ENCODE measurements at regions not wholly inside any gene's neighbourhood (a gene's known extent, or its start where the extent isn't known, plus 50 kb on each side); places are given as distances from the start of the nearest gene placed in this dataset.

DNA sequence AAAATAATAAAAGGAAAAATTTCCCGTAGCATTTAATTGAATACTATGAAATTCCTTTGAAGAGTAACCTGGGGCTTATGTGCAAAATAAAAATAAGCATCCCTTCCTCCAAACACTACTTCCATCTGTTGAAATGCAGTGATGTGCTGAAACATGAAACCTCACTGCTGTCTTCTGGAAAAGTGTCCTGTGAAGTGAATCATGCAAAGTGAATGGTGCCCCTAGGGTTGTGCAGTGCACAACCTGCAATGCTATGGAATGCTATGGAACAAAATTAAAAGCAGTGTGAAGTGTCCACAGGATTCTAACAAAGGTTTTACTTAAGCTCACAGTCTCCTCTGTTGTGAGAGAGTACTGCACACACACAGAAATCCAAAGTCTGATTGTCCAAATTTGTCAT is 480.9 kb downstream of the ETV1 start:
- TF ChIP-seq PML (IDR thresholded peaks at IDR 0.05; ENCODE audit: low read length) (no peak), SKIL (IDR thresholded peaks at IDR 0.05; ENCODE audit: low read depth, poor library complexity, severe bottlenecking) (no peak), PAX8 (IDR thresholded peaks at IDR 0.05) (no peak), EP300 (IDR thresholded peaks at IDR 0.05; ENCODE audit: borderline replicate concordance in 1 of 2, control insufficient read depth in 1 of 2, low read depth in 2 of 2, low read length in 2 of 2) (no peak), FOXM1 (IDR thresholded peaks at IDR 0.05; ENCODE audit: low read depth, low read length) (no peak), POLR2AphosphoS5 (IDR thresholded peaks at IDR 0.05; ENCODE audit: low read length) (no peak)

Data from GM12878 (cell line).